IMR-90 (cell line): ENCODE measurements at regions not wholly inside any gene's neighbourhood (a gene's known extent, or its start where the extent isn't known, plus 50 kb on each side); places are given as distances from the start of the nearest gene placed in this dataset.

ENCODE experiments used
- ATAC-seq: fragments of 200-7000 bp; cut with Tn5 transposase; 2 replicates; pipeline ENCODE4 v1.9.1; 2020; ENCODE audit warnings: low read depth, mild to moderate bottlenecking, moderate library complexity
- BruUV-seq: library from RNA; stranded (reverse); fragments of 400-500 nt; replicated peaks from 2 replicates; lab custom pipeline; 2021; lab: Mats Ljungman, UMichigan
- CTCF ChIA-PET: fragments of 300-600 bp; formaldehyde crosslinking; extraction: SDS; loops from one replicate; lab custom pipeline; 2021; ENCODE audit warnings: antibody characterized with exemption; lab: Yijun Ruan, JAX
- POLR2A ChIA-PET: fragments of 300-600 bp; sonication (Branson Sonifier 250); formaldehyde crosslinking; loops from one replicate; lab custom pipeline; 2022; ENCODE audit warnings: antibody characterized with exemption; ENCODE audit not compliant: unreplicated experiment; lab: Charles Lee
- DNase-seq: peaks from one replicate; pipeline ENCODE4 v3.0.0; 2013
- H2AFZ ChIP-seq: replicated peaks from 2 replicates; pipeline ENCODE3; 2013; ENCODE audit warnings: low read length, mild to moderate bottlenecking; ENCODE audit not compliant: poor library complexity
- H2AK5ac ChIP-seq: 2 replicates; pipeline ENCODE4 v1.6.1; 2013; ENCODE audit warnings: low read depth, low read length, inconsistent platforms
- H2AK9ac ChIP-seq: replicated peaks from 2 replicates; pipeline ENCODE3; 2013; ENCODE audit warnings: mild to moderate bottlenecking, low read depth, low read length, moderate library complexity; ENCODE audit not compliant: poor library complexity
- H2BK120ac ChIP-seq: 2 replicates; pipeline ENCODE4 v1.6.1; 2013; ENCODE audit warnings: low read depth, low read length, inconsistent platforms
- H2BK15ac ChIP-seq: 3 replicates; pipeline ENCODE4 v1.6.1; 2013; ENCODE audit warnings: low read depth, low read length, inconsistent platforms
- H2BK20ac ChIP-seq: 2 replicates; pipeline ENCODE4 v1.6.1; 2013; ENCODE audit warnings: low read depth, mild to moderate bottlenecking, inconsistent platforms, low read length, moderate library complexity
- H2BK5ac ChIP-seq: 2 replicates; pipeline ENCODE4 v1.6.1; 2013; ENCODE audit warnings: mild to moderate bottlenecking, low read depth, low read length, inconsistent platforms; ENCODE audit not compliant: poor library complexity, severe bottlenecking
- H3K14ac ChIP-seq: replicated peaks from 2 replicates; pipeline ENCODE4 v1.6.1; 2013; ENCODE audit warnings: low read depth, low read length, inconsistent platforms
- H3K18ac ChIP-seq: 2 replicates; pipeline ENCODE4 v1.6.1; 2013; ENCODE audit warnings: low read depth, low read length, control low read depth
- H3K23ac ChIP-seq: 2 replicates; pipeline ENCODE4 v1.6.1; 2013; ENCODE audit warnings: low read depth, low read length, inconsistent platforms
- H3K27ac ChIP-seq: 2 replicates; pipeline ENCODE4 v1.5.1; 2013; ENCODE audit warnings: mild to moderate bottlenecking, control low read depth, low read length; ENCODE audit not compliant: insufficient read depth
- H3K27me3 ChIP-seq: 2 replicates; pipeline ENCODE4 v1.6.1; 2013; ENCODE audit warnings: low read length; ENCODE audit not compliant: control insufficient read depth, insufficient read depth
- H3K36me3 ChIP-seq: 2 replicates; pipeline ENCODE4 v1.6.1; 2013; ENCODE audit warnings: low read length, mixed read lengths; ENCODE audit not compliant: control insufficient read depth, insufficient read depth
- H3K4ac ChIP-seq: 2 replicates; pipeline ENCODE4 v1.6.1; 2013; ENCODE audit warnings: low read depth, low read length, inconsistent platforms
- H3K4me1 ChIP-seq: 2 replicates; pipeline ENCODE4 v1.6.1; 2013; ENCODE audit warnings: low read length, mixed read lengths; ENCODE audit not compliant: control insufficient read depth, insufficient read depth
- H3K4me2 ChIP-seq: 2 replicates; pipeline ENCODE4 v1.6.1; 2013; ENCODE audit warnings: low read depth, mild to moderate bottlenecking, control low read depth, low read length, moderate library complexity
- H3K4me3 ChIP-seq: 2 replicates; pipeline ENCODE4 v1.5.1; 2013; ENCODE audit warnings: low read depth, mild to moderate bottlenecking, control low read depth, low read length, moderate library complexity; ENCODE audit not compliant: insufficient read depth
- H3K56ac ChIP-seq: 2 replicates; pipeline ENCODE4 v1.6.1; 2013; ENCODE audit warnings: low read length, inconsistent platforms; ENCODE audit not compliant: insufficient read depth; ENCODE audit errors: extremely low read depth
- H3K79me1 ChIP-seq, 2 experiments: 2 replicates each; pipeline ENCODE4 v1.6.1; 2013; ENCODE audit warnings: low read length in 2 of 2, inconsistent platforms in 1 of 2, low read depth in 1 of 2
- H3K9ac ChIP-seq: 2 replicates; pipeline ENCODE4 v1.6.1; 2013; ENCODE audit warnings: low read depth, low read length, control low read depth
- H3K9me1 ChIP-seq: 2 replicates; pipeline ENCODE4 v1.6.1; 2013; ENCODE audit warnings: low read length, inconsistent platforms; ENCODE audit not compliant: insufficient read depth
- H3K9me3 ChIP-seq: 2 replicates; pipeline ENCODE4 v1.6.1; 2013; ENCODE audit warnings: low read length; ENCODE audit not compliant: control insufficient read depth, insufficient read depth
- H4K20me1 ChIP-seq: 2 replicates; pipeline ENCODE4 v1.6.1; 2013; ENCODE audit warnings: low read length, inconsistent platforms; ENCODE audit not compliant: insufficient read depth
- H4K5ac ChIP-seq: 2 replicates; pipeline ENCODE4 v1.6.1; 2013; ENCODE audit warnings: mild to moderate bottlenecking, low read depth, low read length, control low read depth
- H4K8ac ChIP-seq, 2 experiments: 2 replicates each; pipeline ENCODE4 v1.6.1; 2013; ENCODE audit warnings: low read depth in 2 of 2, low read length in 2 of 2, control low read depth in 1 of 2, inconsistent platforms in 1 of 2
- H4K91ac ChIP-seq: 2 replicates; pipeline ENCODE4 v1.6.1; 2013; ENCODE audit warnings: low read depth, low read length, inconsistent platforms; ENCODE audit not compliant: insufficient read depth
- MAFK ChIP-seq: IDR thresholded peaks from 2 replicates; pipeline ENCODE4 v1.6.1; 2012; ENCODE audit warnings: low read depth, low read length, improper control_type of control experiment
- dilution Hi-C: fragments of 300-500 bp; cut with HindIII; formaldehyde crosslinking; loops from one replicate; pipeline ENCODE4 v1.14.3; 2018; ENCODE audit warnings: low sequenced_read_pairs; ENCODE audit not compliant: unreplicated experiment
- in situ Hi-C: fragments of 300-500 bp; cut with MboI; formaldehyde crosslinking; loops from 3 replicates; pipeline ENCODE4 v1.14.3; 2019; ENCODE audit warnings: low sequenced_read_pairs, inconsistent platforms, mixed read lengths
- intact Hi-C: fragments of 100-400 bp; cut with micrococcal nuclease; formaldehyde crosslinking; loops from 2 replicates; pipeline ENCODE4 v1.10.0; 2022
- TF ChIP-seq, protein P1 (sequence below): fragments of 150-350 bp; IDR thresholded peaks from 2 replicates; pipeline ENCODE4 v1.6.1; 2017; ENCODE audit warnings: mild to moderate bottlenecking, antibody characterized with exemption, low read length, low read depth

DNA sequence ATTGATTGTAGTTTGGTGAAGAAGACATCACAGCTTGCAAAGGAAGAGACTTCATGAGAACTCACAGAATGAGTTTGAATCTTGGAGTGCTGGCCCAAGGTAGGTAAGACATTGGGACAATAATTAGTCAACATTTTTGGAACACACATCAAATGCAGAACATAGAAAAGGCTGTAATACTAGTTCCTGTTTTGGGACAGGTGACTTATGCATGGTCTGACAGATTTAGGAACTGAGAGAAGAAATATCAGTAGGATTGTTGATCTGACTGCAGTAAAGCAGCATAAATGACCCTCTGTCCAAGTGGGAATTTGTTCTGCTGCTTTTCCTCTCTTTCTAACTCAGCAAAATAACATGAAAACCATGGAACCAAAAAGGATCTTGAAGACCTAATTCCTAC lies 102.3 kb upstream of the MAP3K7 start:
- H4K20me1 ChIP-seq: no peaks in the 10 kb centered on the region
- BruUV-seq: no TSS peak
- no peak overlapping the region for H3K14ac ChIP-seq
- H3K56ac ChIP-seq: no peak overlapping the region
- H3K4me3 ChIP-seq: no peak overlapping the region
- H4K91ac ChIP-seq: no peak overlapping the region
- DNase-seq (no peak), ATAC-seq (no peak)
- H3K9me1 ChIP-seq: no peaks in the 10 kb centered on the region
- H3K9me3 ChIP-seq: no peaks in the 10 kb centered on the region
- TF ChIP-seq MAFK: no peak
- TF ChIP-seq, protein P1, sequence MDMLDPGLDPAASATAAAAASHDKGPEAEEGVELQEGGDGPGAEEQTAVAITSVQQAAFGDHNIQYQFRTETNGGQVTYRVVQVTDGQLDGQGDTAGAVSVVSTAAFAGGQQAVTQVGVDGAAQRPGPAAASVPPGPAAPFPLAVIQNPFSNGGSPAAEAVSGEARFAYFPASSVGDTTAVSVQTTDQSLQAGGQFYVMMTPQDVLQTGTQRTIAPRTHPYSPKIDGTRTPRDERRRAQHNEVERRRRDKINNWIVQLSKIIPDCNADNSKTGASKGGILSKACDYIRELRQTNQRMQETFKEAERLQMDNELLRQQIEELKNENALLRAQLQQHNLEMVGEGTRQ: no peak
- no peak overlapping the region for H4K5ac ChIP-seq
- H3K4ac ChIP-seq: no peak overlapping the region
- no peak overlapping the region for H4K8ac ChIP-seq
- CTCF ChIA-PET: no interaction called here
- H3K18ac ChIP-seq: no peak overlapping the region
- H3K27me3 ChIP-seq: no peaks in the 10 kb centered on the region
- no peak overlapping the region for H2AK9ac ChIP-seq
- H3K79me1 ChIP-seq: no peaks in the 10 kb centered on the region
- H2AFZ ChIP-seq: no peak overlapping the region
- POLR2A ChIA-PET: no interaction called here
- H2BK120ac ChIP-seq: no peak overlapping the region
- no peak overlapping the region for H2BK20ac ChIP-seq
- intact Hi-C loops (no loop called here), dilution Hi-C loops (no loop called here), in situ Hi-C loops (no loop called here)
- no peaks in the 10 kb centered on the region for H3K4me1 ChIP-seq
- H3K23ac ChIP-seq: no peak overlapping the region
- no peak overlapping the region for H2AK5ac ChIP-seq
- H3K9ac ChIP-seq: no peak overlapping the region
- H3K36me3 ChIP-seq: no peaks in the 10 kb centered on the region
- H3K4me2 ChIP-seq: no peak overlapping the region
- H2BK15ac ChIP-seq: no peak overlapping the region
- no peak overlapping the region for H3K27ac ChIP-seq
- H2BK5ac ChIP-seq: no peak overlapping the region
